ENCODE measurements at regions not wholly inside any gene's neighbourhood (a gene's known extent, or its start where the extent isn't known, plus 50 kb on each side); places are given as distances from the start of the nearest gene placed in this dataset.

DNA sequence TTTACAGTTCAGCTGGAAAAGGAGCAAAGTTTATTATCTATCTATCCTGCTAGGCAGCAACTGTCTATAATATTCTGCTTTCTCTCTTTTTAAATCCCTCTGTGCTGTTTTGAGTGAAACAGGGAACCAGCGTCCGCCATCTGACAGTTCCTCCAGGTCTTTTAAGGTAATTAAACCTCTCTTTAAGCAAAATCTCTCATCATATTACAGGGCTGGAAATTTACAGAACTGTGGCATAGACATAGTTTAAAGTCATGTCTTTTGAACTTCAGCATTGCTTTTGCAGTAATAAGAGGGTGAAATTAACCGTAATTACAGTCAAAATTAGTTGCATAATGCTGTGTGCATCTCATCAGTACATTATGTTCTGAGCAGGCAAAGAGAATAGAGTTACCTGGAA lies 263.4 kb upstream of the KCNMB2 start (continued):
- no peak for TF ChIP-seq RXRA (IDR thresholded peaks at IDR 0.05; ENCODE audit: insufficient read depth, low read depth, low read length)
- no peak for TF ChIP-seq GTF2F1 (IDR thresholded peaks at IDR 0.05; ENCODE audit: borderline replicate concordance, low read depth, low read length)
- no peak for TF ChIP-seq NANOG (IDR thresholded peaks at IDR 0.05; ENCODE audit: insufficient read depth, low read depth, low read length, poor library complexity, severe bottlenecking)
- TF ChIP-seq JUN (IDR thresholded peaks at IDR 0.05; ENCODE audit: low read depth, low read length) = no peak
- TF ChIP-seq TBP (IDR thresholded peaks at IDR 0.05; ENCODE audit: low read depth, low read length) = no peak
